Activated B cell treated with CpG ODN at 0.5 μM for 24 hours (primary cell): ENCODE measurements at regions not wholly inside any gene's neighbourhood (a gene's known extent, or its start where the extent isn't known, plus 50 kb on each side); places are given as distances from the start of the nearest gene placed in this dataset.

ENCODE experiments used
- ATAC-seq: fragments of 200-7000 bp; cut with Tn5 transposase; one replicate; pipeline ENCODE4 v1.10.0; 2021; ENCODE audit warnings: low read depth, mild to moderate bottlenecking, moderate library complexity
- CTCF ChIA-PET: fragments of 350-600 bp; sonication (Branson Sonifier 250); formaldehyde crosslinking; loops from one replicate; lab custom pipeline; 2021; ENCODE audit warnings: antibody characterized with exemption; lab: Charles Lee
- POLR2A ChIA-PET: fragments of 350-600 bp; sonication (Branson Sonifier 250); formaldehyde crosslinking; loops from one replicate; lab custom pipeline; 2021; ENCODE audit warnings: antibody characterized with exemption; lab: Charles Lee
- DNase-seq: peaks from one replicate; pipeline ENCODE4 v3.0.0; 2022
- H3K27ac Mint-ChIP-seq: one replicate; pipeline ENCODE4 v1.8.0; 2020; ENCODE audit warnings: mixed read lengths
- H3K27me3 Mint-ChIP-seq: one replicate; pipeline ENCODE4 v1.8.0; 2021; ENCODE audit warnings: mixed read lengths
- H3K36me3 Mint-ChIP-seq: one replicate; pipeline ENCODE4 v1.8.0; 2021; ENCODE audit warnings: low read depth, mixed read lengths
- H3K4me1 Mint-ChIP-seq: one replicate; pipeline ENCODE4 v1.8.0; 2021; ENCODE audit warnings: mixed read lengths
- H3K4me3 Mint-ChIP-seq: one replicate; pipeline ENCODE4 v1.8.0; 2020; ENCODE audit warnings: mild to moderate bottlenecking, mixed read lengths
- H3K9me3 Mint-ChIP-seq: one replicate; pipeline ENCODE4 v1.8.0; 2020; ENCODE audit warnings: mixed read lengths
- CTCF ChIP-seq: fragments of 200-600 bp; IDR thresholded peaks from one replicate; pipeline ENCODE4 v1.8.0; 2022; ENCODE audit warnings: antibody characterized with exemption, mild to moderate bottlenecking
- intact Hi-C: fragments of 100-400 bp; cut with micrococcal nuclease; formaldehyde crosslinking; loops from one replicate; pipeline ENCODE4 v1.15.1; 2024

- TF ChIP-seq CTCF: no peak
- Mint-ChIP-seq H3K27me3 (no peaks in the 10 kb centered on the region), H3K4me3 (no peak overlapping the region), H3K36me3 (no peaks in the 10 kb centered on the region), H3K27ac (no peak overlapping the region), H3K9me3 (peaks cover 9% of the 10 kb centered on the region), H3K4me1 (no peaks in the 10 kb centered on the region)
- CTCF ChIA-PET: no interaction called here
- POLR2A ChIA-PET: no interaction called here
- DNase-seq (no peak), ATAC-seq (no peak)
- intact Hi-C loops: no loop called here
These were observed 980.5 kb upstream of the CNTN5 start for GRCh38 chr11:98040061-98040808.

- ATAC-seq (no peak), DNase-seq (no peak)
- TF ChIP-seq CTCF: no peak
- H3K4me3 Mint-ChIP-seq: no peak overlapping the region
- no peaks in the 10 kb centered on the region for H3K4me1 Mint-ChIP-seq
- POLR2A ChIA-PET: no interaction called here
- CTCF ChIA-PET: no interaction called here
- no peaks in the 10 kb centered on the region for H3K27me3 Mint-ChIP-seq
- no peak overlapping the region for H3K27ac Mint-ChIP-seq
- intact Hi-C loops: no loop called here
- no peaks in the 10 kb centered on the region for H3K36me3 Mint-ChIP-seq
- peaks cover 5% of the 10 kb centered on the region for H3K9me3 Mint-ChIP-seq
These were observed 973.1 kb upstream of the CNTN5 start for GRCh38 chr11:98047647-98048046.

GRCh38 chr11:98053851-98054250, 966.9 kb upstream of the CNTN5 start:
- intact Hi-C loops: no loop called here
- no peak for ATAC-seq
- Mint-ChIP-seq H3K9me3 (no peaks in the 10 kb centered on the region), H3K27ac (no peak overlapping the region), H3K36me3 (no peaks in the 10 kb centered on the region), H3K4me1 (no peaks in the 10 kb centered on the region), H3K27me3 (no peaks in the 10 kb centered on the region), H3K4me3 (no peak overlapping the region)
- DNase-seq: no peak
- CTCF ChIA-PET: no interaction called here
- POLR2A ChIA-PET: no interaction called here
- no peak for TF ChIP-seq CTCF

- no peak for TF ChIP-seq CTCF
- ChIA-PET POLR2A (no interaction called here), CTCF (no interaction called here)
- DNase-seq (no peak), ATAC-seq (no peak)
- Mint-ChIP-seq H3K9me3 (peaks cover 2% of the 10 kb centered on the region), H3K4me3 (no peak overlapping the region), H3K36me3 (no peaks in the 10 kb centered on the region), H3K4me1 (no peaks in the 10 kb centered on the region), H3K27ac (no peak overlapping the region), H3K27me3 (no peaks in the 10 kb centered on the region)
- intact Hi-C loops: no loop called here
These were observed 963.8 kb upstream of the CNTN5 start for GRCh38 chr11:98056945-98057344.

- ChIA-PET POLR2A (no interaction called here), CTCF (no interaction called here)
- Mint-ChIP-seq H3K4me3 (no peak overlapping the region), H3K9me3 (peaks cover 4% of the 10 kb centered on the region), H3K27me3 (no peaks in the 10 kb centered on the region), H3K4me1 (no peaks in the 10 kb centered on the region), H3K36me3 (no peaks in the 10 kb centered on the region), H3K27ac (no peak overlapping the region)
- no peak for DNase-seq
- intact Hi-C loops: no loop called here
- ATAC-seq: no peak
- TF ChIP-seq CTCF: no peak
These were observed 961.3 kb upstream of the CNTN5 start for GRCh38 chr11:98059488-98059887.
